DMS153 (cell line): ENCODE measurements at regions not wholly inside any gene's neighbourhood (a gene's known extent, or its start where the extent isn't known, plus 50 kb on each side); places are given as distances from the start of the nearest gene placed in this dataset.

ENCODE experiments used
- DNase-seq: peaks from one replicate; lab custom pipeline; 2025; lab: John Stamatoyannopoulos, UW

DNA sequence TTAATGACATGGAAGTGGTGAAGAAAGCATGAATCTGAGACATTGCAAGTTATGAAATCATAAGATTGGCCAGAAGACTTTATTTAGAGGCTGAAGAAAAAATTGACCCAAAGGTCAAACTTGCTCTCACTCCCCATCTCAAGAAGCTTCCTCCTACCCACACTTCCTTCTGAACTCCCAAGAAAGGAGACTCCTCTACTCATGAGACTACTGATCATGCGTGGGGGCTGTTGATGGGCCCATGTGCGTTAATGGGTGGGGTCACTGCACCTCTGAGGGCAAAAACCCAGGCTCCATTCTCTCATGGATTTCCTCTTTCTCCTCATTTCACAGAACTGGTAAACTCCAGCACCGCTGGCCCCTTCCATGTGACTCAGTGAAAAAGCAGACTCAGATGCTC, 470.6 kb upstream of the ARID1B start:
- DNase-seq: no peak

GRCh38 chr6:156283091-156283490, 494.1 kb upstream of the ARID1B start:
- DNase-seq: no peak

GRCh38 chr6:156282087-156282486, 495.1 kb upstream of the ARID1B start:
- DNase-seq: no peak

DNA sequence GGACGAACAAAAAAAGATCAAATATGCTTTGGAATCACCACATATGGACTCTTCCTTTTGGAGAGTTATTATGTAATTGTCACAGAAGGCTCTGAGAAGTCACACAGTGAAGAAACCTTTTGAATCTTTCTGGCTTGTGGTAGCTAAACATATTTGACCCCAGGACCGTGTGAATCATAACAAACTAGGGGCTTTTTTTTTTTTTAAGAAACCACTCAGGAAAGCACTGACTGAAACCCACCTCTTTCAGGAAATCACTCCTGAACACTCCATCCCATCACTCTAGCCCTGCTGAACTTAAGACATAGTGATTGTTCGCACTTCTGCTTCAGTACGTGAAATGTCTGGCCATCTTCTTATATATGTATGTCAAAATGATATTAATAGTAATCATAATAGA, 495.9 kb upstream of the ARID1B start:
- DNase-seq: no peak

DNA sequence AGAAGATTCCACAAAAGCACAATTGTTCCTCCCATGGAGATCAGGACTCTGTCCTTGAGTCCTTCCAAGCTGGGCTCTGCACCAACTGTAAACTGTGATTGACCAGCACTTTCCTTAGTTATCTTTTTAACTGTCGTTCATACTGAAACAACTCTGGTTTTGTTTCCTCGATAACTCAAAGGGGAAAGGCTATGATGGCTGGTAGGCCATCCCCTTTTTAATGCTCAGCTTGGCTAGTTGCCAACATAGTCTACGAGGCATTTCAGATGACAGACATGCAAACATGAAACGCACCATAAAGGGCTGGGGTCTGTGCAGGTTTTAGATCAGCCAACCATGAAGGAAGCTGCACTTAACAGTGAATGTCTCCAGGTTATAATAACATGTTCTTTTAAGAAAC, 497.1 kb upstream of the ARID1B start:
- peak; percentile 62 for DNase-seq

DNA sequence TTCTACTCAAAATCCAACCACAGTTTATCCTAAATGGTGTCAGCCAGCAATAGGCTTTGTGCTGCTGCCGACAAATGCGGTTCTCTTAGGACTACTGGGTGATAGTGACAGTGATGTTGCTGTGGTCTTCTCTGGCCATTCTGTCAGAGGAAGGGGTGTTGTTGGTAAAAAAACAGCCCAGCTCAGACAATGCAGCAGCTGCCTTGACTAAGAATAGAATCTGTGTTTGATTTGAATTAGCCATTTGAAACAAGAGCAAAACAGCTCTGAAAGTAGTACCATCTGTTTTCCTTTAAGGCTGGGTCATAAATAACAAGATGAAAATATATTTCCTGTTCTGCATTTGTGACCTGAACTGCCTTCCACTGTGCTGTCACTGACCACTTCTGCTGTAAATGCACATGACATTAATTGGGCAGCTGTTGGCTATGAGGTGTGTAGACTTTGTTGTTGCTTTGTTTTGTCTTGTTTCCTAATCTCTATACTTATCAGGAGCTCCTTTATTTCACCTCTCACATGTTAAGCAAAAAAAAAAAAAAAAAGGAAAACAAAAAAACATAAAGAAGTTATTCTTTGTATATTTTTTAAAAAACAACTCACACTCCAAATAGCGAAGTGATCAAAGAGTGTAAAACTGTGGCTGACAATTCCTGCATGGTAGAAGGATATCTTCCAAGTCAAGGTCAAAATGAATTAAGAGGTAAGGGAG, 497.8 kb upstream of the ARID1B start:
- peak; percentile 88 for DNase-seq

GRCh38 chr6:156273065-156273711, 504.0 kb upstream of the ARID1B start:
- DNase-seq: no peak

DNA sequence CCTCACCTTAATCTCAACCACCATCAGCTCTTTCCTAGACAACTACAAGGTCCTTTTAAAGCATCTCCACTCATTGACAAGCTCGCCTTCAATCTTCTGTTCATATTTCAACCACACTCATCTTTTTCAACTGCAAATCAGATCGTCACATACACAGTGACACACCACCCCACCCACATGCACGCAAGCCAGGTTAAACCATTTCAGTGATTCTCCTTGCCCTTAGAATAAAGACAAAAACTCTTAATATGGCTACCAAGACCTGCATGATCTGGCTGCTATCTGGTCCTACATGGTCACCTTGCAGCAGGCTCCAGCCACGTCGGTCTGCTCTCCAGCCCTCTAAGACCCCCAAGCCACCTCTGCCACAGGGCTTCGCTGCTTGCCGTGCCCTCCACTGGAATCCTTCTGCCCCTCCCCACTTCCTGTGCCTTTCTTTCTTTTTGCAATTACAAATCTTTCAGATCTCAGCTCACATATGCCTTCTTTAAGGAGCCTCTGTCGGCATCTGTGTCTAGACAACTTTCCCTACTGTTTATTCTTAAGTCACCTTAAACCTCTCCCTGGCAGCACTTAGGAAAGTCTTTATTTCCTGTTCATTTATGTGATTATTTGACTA, 507.3 kb upstream of the ARID1B start:
- no peak for DNase-seq

GRCh38 chr6:156268849-156269248, 508.3 kb upstream of the ARID1B start:
- no peak for DNase-seq

DNA sequence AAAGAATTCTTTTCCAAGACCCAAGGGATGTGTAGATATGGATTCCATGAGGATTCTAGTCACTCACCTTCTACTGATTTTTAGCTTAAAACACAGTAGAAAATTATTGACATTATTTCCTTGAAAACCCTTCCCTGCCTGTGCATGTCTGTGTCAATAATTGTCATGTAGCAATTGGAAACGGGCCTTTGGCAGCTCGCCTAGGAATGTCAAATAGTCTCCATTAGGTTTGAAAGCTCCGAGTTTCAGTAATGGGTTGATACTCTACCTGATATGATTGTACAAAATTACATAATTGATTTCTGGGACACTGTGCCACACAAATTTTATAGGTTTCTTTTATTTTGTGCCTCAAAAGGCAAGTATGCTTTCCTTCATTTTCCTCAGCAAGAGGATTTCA, 515.2 kb upstream of the ARID1B start:
- peak; percentile 32 for DNase-seq

DNA sequence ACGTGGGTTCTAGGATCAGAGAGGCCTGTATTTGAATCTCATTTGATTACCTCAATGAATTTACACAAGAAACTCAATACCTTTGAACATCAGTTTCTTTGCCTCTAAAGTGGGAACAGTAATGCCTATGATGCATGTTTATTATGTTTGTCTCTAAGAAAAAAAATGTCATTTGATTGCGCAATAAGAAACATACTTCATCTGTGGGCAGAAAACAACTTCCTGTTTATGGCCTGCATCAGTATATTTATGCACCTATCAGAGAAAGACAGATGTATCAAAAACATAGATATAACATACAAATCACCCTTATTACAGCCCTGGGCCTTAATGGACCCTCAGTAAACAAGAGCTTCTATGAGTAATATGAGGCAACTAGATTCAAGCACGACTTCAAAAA, 516.4 kb upstream of the ARID1B start:
- DNase-seq: no peak

GRCh38 chr6:156258981-156259380, 518.2 kb upstream of the ARID1B start:
- DNase-seq: no peak

DNA sequence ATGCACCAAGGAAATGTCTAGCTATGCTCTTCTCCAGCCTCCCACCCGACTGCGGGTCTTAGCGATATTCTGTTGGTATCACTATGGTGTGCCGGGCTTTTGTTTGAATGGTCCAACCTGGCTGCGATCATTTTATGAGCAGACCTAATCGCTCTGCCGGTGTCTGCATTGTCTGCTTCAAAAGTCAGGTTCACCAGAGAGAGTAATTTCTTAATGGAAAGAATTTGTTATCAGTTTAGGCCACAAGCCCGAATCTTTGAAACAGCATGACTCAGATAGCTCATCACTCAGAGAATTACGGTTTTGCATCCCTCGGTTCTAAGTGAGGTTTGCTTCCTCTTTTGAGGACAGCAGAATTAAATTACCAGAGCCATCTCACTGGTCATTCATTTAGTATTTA, 521.0 kb upstream of the ARID1B start:
- no peak for DNase-seq

- no peak for DNase-seq
These were observed 522.9 kb upstream of the ARID1B start for GRCh38 chr6:156254240-156254639.

- DNase-seq: no peak
These were observed 526.6 kb upstream of the ARID1B start for GRCh38 chr6:156250593-156250992.

DNA sequence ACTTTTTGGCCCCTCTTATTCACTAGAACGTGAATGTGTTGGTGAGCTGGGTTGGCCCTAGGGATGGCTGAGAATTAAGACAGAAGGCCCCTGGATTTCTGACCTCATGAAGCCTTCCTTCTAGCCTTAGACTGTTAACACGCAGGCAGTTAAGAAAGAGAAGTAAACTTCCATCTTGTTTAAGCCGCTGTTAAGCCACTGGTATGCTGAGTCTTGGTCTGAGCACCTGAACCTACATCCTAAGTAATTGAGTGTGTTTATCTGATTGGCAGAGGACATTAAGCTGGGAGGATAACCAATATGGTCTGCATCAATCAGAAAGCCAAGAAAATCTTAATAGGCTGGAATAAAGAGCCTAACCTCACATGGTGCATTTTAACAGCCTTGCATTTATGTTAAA, 535.0 kb upstream of the ARID1B start:
- no peak for DNase-seq

DNA sequence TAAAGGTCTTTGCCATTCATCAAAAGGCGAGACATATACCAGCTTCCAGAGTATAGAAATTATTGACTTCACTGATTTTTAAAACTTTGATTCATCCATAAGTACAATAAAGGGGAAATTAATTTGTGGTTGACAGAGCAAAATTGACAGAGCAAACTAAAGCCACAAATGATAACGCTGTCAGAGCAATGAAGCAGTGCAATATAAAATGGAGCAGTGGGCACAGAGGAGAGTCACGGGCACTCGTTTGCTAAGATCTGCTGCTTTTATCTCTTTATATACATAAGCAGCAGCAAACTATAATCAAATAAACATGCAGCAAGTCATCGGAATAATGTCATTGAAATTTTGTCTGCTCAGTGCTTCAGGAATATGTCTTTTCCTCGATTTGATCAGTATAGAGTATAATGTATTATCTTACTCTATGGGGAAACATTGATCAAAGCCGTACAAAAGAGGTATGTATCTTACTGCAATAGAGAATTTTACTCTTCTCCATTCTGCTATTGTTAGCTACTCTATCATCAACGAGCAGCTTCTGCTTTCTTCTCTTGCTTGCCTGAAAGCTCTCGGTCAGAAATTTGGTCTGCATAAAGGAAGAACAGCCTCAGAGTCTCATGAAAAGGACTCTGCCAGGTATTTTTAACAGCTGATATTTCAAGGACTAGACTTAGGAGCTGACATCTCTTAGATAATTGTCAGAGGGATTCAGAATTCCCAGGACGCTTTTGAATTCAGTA, 546.0 kb upstream of the ARID1B start:
- DNase-seq: no peak

GRCh38 chr6:156219973-156220372, 557.2 kb upstream of the ARID1B start:
- DNase-seq: no peak

DNA sequence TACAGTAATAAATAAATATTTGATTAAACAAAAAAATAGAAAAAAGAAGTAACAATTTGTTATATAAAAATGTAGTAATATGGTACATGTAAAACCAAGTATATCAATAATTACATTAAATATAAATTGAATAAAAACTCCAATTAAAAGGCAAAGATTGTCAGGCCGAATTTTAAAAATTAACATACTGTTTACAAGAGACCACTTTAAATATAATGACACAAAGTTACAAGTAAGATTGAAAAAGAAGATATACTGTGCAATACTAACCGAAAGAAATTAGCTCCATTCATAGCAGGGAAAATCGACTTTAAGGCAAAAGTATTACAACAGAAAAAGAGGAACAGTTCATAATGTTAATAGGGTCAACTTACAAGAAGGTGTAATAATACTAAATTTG, 571.5 kb upstream of the ARID1B start:
- DNase-seq: no peak

- no peak for DNase-seq
These were observed 578.0 kb upstream of the ARID1B start for GRCh38 chr6:156199182-156199581.

- no peak for DNase-seq
These were observed 579.7 kb upstream of the ARID1B start for GRCh38 chr6:156197513-156197912.

- no peak for DNase-seq
These were observed 582.2 kb upstream of the ARID1B start for GRCh38 chr6:156194981-156195380.

GRCh38 chr6:156193381-156193780, 583.8 kb upstream of the ARID1B start:
- no peak for DNase-seq
